Right atrium auricular region (tissue), 2 donors: ENCODE measurements at regions not wholly inside any gene's neighbourhood (a gene's known extent, or its start where the extent isn't known, plus 50 kb on each side); places are given as distances from the start of the nearest gene placed in this dataset.

Source experiments
- DNase-seq: peaks from one replicate; pipeline ENCODE4 v3.0.0-alpha.2; 2019; ENCODE audit warnings: low spot score
- H3K27ac ChIP-seq, 2 donors: fragments of 200-600 bp; sonication (generic); 1 replicate in 1 of 2; 2 replicates in 1 of 2; pipeline ENCODE4 v1.5.1; 2016 to 2019
- H3K27me3 ChIP-seq, 2 donors: fragments of 200-600 bp; sonication (generic); one replicate each; pipeline versions ENCODE4 v1.5.1 to v1.6.0; 2017 to 2019
- H3K36me3 ChIP-seq: fragments of 200-600 bp; sonication (generic); one replicate; pipeline ENCODE4 v1.5.1; 2016
- H3K4me1 ChIP-seq, 2 donors: fragments of 200-600 bp; sonication (generic); one replicate each; pipeline versions ENCODE4 v1.5.1 to v1.6.0; 2017 to 2019
- H3K4me3 ChIP-seq, 2 donors: fragments of 200-600 bp; sonication (generic); 1 replicate in 1 of 2; 2 replicates in 1 of 2; pipeline ENCODE4 v1.5.1; 2017 to 2019; ENCODE audit warnings: mild to moderate bottlenecking in 1 of 2, moderate library complexity in 1 of 2
- H3K9me3 ChIP-seq, 2 donors: fragments of 200-600 bp; sonication (generic); one replicate each; pipeline ENCODE4 v1.5.1; 2019
- CTCF ChIP-seq, 2 donors: fragments of 200-600 bp; sonication (generic); IDR thresholded peaks; one replicate each; pipeline ENCODE4 v1.5.1; 2019; ENCODE audit warnings: antibody characterized with exemption in 2 of 2

DNA sequence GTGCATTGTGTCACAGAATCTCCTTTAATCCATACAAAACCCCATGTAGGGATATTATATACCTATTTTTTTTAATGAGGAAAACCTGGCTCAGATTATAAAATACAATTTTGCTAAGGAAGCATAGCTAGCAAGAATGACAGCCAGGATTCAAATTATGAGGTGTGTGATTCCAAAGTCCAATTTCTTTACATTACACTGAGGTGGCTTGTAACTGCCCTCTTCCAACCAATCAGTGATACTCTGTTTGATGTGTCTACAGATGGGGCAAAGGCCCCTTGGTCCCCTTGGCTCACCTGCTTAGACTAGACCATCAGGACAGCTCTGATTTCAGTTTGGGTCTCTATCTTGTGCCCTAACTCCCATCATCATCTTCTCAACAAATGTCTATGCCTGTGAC is 120.3 kb upstream of the ADAMTS9 start:
- Histone ChIP-seq H3K4me3 (no peak overlapping the region), H3K9me3 (no peaks in the 10 kb centered on the region), H3K27ac (no peak overlapping the region), H3K4me1 (no peaks in the 10 kb centered on the region), H3K36me3 (no peaks in the 10 kb centered on the region), H3K27me3 (no peaks in the 10 kb centered on the region)
- DNase-seq = no peak
- TF ChIP-seq CTCF (IDR thresholded peaks at IDR 0.05) = no peak

DNA sequence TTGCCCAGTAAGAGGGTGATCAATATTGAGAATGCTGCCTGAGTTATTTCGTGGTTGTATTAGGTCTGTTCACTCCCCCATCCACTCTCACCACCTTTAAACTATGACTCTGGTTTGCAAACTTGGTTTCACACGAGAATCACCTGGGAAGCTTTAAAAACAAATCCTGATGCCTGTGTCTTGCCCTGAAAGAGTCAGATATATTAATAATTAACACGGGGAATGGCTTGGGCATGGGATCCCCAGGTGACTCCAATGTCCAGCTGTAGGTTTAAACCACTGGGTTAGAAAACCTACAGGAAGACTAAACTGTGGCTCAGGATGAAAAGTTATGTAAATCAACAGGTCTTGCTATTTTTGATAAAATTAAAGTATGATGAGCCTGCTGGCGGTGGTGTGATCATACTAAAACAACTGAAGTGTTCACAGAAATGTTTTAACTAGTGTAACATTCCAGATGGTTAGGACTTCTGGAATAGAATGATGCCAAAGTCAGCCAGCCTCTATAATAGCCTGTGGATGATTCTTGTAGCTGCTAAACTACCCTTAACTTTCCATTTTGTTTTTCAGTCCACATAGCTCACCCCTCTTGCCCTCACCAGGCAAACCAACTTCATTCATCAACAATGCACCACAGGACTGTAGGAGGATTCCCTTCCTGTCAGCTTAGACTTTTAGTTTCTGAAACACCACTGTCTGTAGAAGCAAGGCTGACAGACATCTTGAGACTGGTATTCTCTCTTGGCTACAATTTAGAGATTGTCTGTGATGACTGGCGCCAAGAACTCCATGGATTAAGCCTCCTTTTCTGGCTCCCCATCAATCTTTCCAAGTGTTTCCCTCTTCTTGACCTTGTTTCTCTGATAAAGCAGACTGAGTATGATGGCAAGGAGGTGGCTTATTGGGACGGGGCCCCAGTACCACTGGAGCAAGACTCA is 119.1 kb upstream of the ADAMTS9 start:
- DNase-seq = no peak
- H3K4me1 ChIP-seq = no peaks in the 10 kb centered on the region
- no peaks in the 10 kb centered on the region for H3K36me3 ChIP-seq
- no peak for TF ChIP-seq CTCF (IDR thresholded peaks at IDR 0.05)
- no peaks in the 10 kb centered on the region for H3K27me3 ChIP-seq
- no peaks in the 10 kb centered on the region for H3K9me3 ChIP-seq
- no peak overlapping the region for H3K27ac ChIP-seq
- H3K4me3 ChIP-seq = no peak overlapping the region

GRCh38 chr3:64805978-64806377 is 118.2 kb upstream of the ADAMTS9 start:
- no peaks in the 10 kb centered on the region for H3K27me3 ChIP-seq
- H3K9me3 ChIP-seq = no peaks in the 10 kb centered on the region
- H3K36me3 ChIP-seq = no peaks in the 10 kb centered on the region
- no peak overlapping the region for H3K4me3 ChIP-seq
- no peak overlapping the region for H3K27ac ChIP-seq
- DNase-seq = no peak
- no peaks in the 10 kb centered on the region for H3K4me1 ChIP-seq
- TF ChIP-seq CTCF (IDR thresholded peaks at IDR 0.05) = no peak

GRCh38 chr3:64805248-64805647 is 117.4 kb upstream of the ADAMTS9 start:
- TF ChIP-seq CTCF (IDR thresholded peaks at IDR 0.05) = no peak

GRCh38 chr3:64803469-64803868 is 115.7 kb upstream of the ADAMTS9 start:
- no peak for DNase-seq
- H3K4me3 ChIP-seq = no peak overlapping the region
- TF ChIP-seq CTCF (IDR thresholded peaks at IDR 0.05) = no peak

More at GRCh38 chr3:64805248-64805647, 117.4 kb upstream of the ADAMTS9 start:
- Histone ChIP-seq H3K4me1 (no peaks in the 10 kb centered on the region), H3K27me3 (no peaks in the 10 kb centered on the region), H3K27ac (no peak overlapping the region), H3K9me3 (no peaks in the 10 kb centered on the region), H3K4me3 (no peak overlapping the region), H3K36me3 (no peaks in the 10 kb centered on the region)
- DNase-seq = no peak

More at GRCh38 chr3:64803469-64803868, 115.7 kb upstream of the ADAMTS9 start:
- no peaks in the 10 kb centered on the region for H3K9me3 ChIP-seq
- H3K36me3 ChIP-seq = no peaks in the 10 kb centered on the region
- no peaks in the 10 kb centered on the region for H3K27me3 ChIP-seq
- no peaks in the 10 kb centered on the region for H3K4me1 ChIP-seq
- no peak overlapping the region for H3K27ac ChIP-seq
